DMS114 treated with DMSO at 0.1 percent for 48 hours (cell line): ENCODE measurements at regions not wholly inside any gene's neighbourhood (a gene's known extent, or its start where the extent isn't known, plus 50 kb on each side); places are given as distances from the start of the nearest gene placed in this dataset.

Experiments used
- DNase-seq: peaks from one replicate; lab custom pipeline; 2025; ENCODE audit not compliant: unreplicated experiment; lab: John Stamatoyannopoulos, UW

GRCh38 chr13:107585469-107586180, 629.7 kb downstream of the LIG4 start:
- DNase-seq, result no peak

DNA sequence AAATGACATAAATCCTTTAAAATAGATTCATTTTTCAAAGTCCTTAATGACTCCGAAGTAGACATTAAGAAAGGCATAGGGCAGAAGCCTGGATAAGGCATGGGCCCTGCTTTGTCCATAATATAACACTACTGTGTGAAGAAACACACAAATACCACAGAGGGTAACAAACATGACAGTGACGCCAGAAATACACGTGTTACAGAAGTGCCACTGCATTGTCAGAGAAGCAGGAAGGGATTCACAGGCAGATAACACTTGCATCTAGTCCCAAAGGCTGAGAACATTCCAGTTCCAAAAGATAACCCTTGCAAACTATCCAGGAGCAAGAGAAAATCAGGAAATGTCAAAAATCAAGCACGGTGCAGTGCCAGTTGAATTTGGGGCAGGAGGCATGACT, 633.2 kb downstream of the LIG4 start:
- DNase-seq, result no peak

DNA sequence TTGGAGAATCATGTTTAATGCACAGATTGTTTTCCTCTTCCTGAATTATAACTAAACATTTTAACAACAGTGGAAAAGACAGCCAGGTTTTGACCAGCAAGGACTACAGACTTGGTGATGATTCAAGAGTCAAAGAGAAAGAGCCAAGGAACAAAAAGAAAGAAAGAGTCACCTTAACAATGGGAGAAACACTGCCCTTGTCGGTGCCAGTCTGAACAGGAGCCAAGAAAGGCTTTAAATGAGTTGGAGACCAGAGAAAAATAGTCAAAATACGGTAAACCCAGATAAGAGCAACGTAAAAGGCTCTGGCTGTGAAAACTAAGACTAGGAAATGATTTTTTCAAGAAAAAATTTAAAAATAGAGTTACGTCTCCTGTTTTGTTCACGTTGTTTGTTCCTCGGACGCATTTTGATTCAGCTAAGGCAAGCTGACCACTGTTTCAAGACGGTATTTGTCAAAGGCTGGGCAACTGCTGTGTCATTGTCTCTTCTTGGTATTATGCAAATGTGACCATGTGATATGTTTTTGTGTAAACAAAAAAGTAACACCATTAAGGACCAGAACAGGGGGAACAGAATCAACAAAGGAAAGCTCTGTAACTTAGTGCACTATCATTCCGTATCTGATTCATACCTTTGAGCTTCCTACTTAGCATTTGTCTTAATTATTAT, 634.5 kb downstream of the LIG4 start:
- no peak for DNase-seq

- DNase-seq, result no peak
Observed at GRCh38 chr13:107576430-107576829, 638.9 kb downstream of the LIG4 start.

- no peak for DNase-seq
Observed at GRCh38 chr13:107574517-107575210, 640.7 kb downstream of the LIG4 start.

DNA sequence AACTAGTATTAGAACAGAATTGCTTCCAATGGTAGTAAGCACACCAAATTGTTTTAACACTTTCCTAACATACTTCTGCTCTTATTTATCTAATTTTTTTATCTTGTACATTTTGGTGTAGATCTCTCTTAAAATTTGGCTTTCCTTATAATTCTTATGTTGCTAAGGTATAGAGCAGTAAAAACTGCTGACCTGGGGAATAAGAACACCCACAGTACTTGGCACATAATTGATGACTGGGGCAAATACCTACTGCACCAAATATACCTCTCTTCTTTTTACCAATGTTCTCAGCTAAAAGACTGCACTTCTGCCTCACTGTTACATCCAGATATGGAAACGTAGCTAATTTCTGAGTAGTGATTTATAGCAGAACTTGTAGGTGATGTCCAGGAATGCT, 642.2 kb downstream of the LIG4 start:
- no peak for DNase-seq

- no peak for DNase-seq
Observed at GRCh38 chr13:107572156-107572555, 643.2 kb downstream of the LIG4 start.

- DNase-seq, result no peak
Observed at GRCh38 chr13:107568181-107568580, 647.2 kb downstream of the LIG4 start.

DNA sequence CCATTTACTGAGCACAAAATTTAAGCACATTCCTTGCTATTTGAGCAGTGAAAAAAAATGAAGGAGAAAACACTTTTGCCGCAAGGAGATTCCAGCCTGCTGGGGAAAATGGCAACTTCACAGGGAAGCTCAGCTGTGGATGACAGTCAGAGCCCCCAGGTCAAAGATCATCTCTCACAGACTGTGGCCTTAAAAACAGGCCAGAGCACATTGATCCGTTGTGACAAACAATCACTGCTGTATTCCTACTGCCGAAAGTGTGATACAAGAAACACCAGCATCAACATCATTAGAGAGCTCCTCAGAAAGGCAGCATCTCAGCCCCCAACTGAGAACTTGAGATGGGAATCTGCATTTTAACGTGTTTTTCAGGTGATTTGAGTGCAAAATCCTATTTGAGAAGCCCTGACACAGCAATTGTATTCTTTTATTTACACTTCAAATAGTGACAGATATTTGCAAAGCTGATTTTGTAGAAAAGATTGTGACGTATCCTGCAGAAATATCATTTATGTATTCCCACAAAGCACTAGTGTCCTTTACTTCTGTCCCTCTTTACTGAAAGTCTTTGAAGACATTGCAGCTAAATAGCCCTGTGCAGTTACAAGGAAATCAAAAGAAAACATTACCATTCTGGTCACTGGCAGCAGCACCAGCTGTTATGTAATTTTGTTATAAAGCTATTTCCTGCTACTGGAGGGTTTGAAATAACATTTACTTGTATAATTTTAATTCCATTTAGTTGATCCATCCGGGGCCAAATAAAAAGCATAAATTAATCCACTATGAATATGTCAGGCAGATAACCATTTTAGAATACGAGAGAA, 652.0 kb downstream of the LIG4 start:
- DNase-seq, result no peak

GRCh38 chr13:107562203-107562602, 653.1 kb downstream of the LIG4 start:
- no peak for DNase-seq

GRCh38 chr13:107554460-107554859, 660.9 kb downstream of the LIG4 start:
- no peak for DNase-seq

DNA sequence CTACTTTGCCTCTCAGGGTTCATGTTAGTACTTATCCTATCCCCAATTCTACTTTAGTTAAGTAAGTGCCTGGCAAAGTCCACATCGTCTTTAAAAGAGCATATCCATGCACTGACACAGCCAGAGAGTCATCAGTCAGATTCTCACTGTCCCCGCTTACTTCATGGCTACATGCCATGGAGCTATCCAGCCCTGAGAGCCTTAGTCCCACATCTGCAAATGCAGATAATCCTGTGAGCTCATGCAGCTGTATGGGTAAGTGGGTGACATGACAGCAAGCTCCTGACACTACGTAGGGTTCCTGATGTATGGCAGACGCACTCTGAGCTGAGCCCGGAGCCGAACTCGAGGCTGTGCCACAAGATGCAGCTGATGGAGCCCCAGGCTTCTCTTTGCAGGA, 661.5 kb downstream of the LIG4 start:
- no peak for DNase-seq

DNA sequence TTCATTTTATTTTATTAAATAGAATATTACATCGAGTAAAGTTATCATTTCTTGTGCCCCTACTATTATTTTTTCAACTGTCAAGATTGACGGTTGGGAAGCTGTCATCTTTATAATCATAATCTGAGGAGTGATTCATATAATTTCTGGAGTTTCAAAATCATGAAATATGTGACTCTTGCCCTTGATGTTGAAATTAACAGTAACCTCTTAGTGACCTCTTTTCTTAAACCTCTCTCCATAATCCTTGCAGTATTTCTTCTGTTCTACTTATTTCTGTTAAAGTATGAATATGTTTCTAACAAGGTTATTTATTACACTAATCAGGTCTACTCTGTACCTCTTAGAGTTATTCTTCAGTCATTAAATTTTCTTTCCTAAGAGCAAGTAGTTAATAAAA, 663.8 kb downstream of the LIG4 start:
- no peak for DNase-seq

DNA sequence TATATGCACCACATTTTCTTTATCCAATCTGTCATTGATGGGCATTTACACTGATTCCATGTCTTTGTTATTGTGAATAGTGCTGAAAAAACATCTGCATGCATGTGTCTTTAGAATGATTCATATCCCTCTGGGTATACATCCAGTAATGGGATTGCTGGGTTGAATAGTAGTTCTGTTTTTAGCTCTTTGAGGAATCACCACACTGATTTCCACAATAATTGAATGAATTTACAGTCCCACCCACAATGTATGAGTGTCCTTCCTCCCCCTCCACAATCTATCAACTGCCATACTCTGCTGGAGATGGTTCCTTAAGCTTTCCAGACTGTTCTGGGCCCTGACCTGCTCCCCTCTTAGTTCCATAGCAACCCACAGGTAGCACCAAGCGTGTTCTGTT, 667.0 kb downstream of the LIG4 start:
- DNase-seq, result no peak

DNA sequence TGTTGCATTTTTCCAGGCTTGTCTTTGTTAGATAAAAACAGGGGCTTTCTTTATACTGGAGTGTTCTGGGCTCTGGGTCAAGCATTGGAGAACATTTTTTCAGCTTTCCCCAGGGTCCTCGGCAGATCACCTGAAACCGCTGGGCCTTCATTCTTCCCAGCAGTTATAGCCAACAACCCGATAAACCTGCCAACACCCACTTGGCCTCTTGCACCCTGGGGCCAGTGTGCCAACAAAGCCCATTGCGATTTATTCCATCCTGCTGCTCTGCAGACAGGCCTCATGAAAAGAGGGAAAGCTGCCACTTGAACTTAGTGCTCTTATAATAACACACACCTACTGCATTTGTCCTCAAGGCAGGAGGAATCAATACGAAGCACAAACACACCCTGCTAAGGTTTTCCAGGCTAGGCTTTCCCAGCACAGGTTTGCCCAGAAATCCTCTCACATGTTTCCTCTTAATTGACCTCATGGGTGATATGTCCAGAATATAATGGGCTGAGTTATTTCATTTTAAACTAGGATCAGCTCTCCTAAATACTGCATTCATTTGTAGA, 669.3 kb downstream of the LIG4 start:
- no peak for DNase-seq

DNA sequence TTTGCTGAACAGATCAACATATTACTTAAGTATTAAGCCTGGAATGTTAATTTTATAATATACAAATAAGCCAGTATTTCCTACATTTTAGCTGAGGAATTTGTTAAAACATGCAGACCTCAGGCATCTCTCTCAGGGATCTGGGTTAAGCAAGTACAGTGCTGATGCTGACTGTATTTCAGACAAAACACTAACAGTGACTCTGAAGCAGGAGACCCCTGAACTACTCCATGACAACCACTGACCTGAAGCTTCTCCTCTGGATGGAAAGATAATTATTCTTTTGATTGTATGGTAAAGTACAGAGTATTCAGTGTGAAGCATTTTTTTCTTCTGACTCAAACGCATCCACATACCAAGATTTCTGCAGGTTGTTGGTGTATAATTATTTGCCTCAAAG, 680.8 kb downstream of the LIG4 start:
- DNase-seq, result no peak

DNA sequence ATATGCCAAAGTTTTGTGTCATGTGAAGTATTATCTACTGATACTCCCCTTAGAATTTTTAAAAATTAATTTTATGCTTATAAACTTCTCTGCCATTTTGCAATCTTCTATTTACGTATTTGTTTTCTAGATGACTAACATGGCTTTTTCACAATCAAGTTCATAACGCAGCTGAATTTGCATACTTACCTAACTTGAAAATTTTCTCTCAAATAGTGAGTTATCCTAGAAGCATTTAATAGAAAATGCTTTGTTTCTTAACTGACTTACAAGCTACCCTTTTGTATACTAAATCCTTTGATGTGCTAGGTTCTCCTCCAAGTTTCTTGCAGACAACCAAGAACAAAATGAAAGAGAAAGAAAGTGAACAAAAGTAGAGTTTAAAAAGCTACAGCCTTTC, 683.5 kb downstream of the LIG4 start:
- DNase-seq, result no peak

GRCh38 chr13:107531180-107531579, 684.2 kb downstream of the LIG4 start:
- no peak for DNase-seq

- DNase-seq, result no peak
Observed at GRCh38 chr13:107529035-107529434, 686.3 kb downstream of the LIG4 start.

- DNase-seq, result no peak
Observed at GRCh38 chr13:107518780-107519179, 696.6 kb downstream of the LIG4 start.

GRCh38 chr13:107518292-107518691, 697.0 kb downstream of the LIG4 start:
- no peak for DNase-seq
